SK-N-MC (cell line): ENCODE measurements at regions not wholly inside any gene's neighbourhood (a gene's known extent, or its start where the extent isn't known, plus 50 kb on each side); places are given as distances from the start of the nearest gene placed in this dataset.

Experiments
- EZH2 ChIP-seq: fragments of 200-600 bp; sonication (generic); IDR thresholded peaks from one replicate; pipeline ENCODE4 v1.6.1; 2017; ENCODE audit warnings: antibody characterized with exemption
- FOXP2 ChIP-seq: optimal IDR thresholded peaks from 2 replicates; pipeline ENCODE3; 2011; ENCODE audit warnings: mild to moderate bottlenecking, moderate library complexity; ENCODE audit not compliant: insufficient read depth; ENCODE audit errors: extremely low read length, control extremely low read depth
- POLR2AphosphoS5 ChIP-seq: IDR thresholded peaks from 2 replicates; pipeline ENCODE4 v1.6.1; 2012; ENCODE audit warnings: mild to moderate bottlenecking, low read depth, low read length, borderline replicate concordance

GRCh38 chr12:72748971-72749370 lies 476.8 kb downstream of the TRHDE start:
- no peak for TF ChIP-seq EZH2
- TF ChIP-seq POLR2AphosphoS5 = no peak
- no peak for TF ChIP-seq FOXP2
